Calu3 (cell line): ENCODE measurements at regions not wholly inside any gene's neighbourhood (a gene's known extent, or its start where the extent isn't known, plus 50 kb on each side); places are given as distances from the start of the nearest gene placed in this dataset.

Source experiments
- BruUV-seq: library from RNA; stranded (reverse); fragments of 400-500 nt; replicated peaks from 2 replicates; lab custom pipeline; 2021; lab: Mats Ljungman, UMichigan
- CTCF ChIA-PET: fragments of 300-600 bp; sonication (Branson Sonifier 250); formaldehyde crosslinking; loops from one replicate; lab custom pipeline; 2022; ENCODE audit warnings: antibody characterized with exemption; lab: Charles Lee
- DNase-seq: peaks from one replicate; pipeline ENCODE4 v3.0.0; 2022
- H3K27ac Mint-ChIP-seq: one replicate; pipeline ENCODE4 v1.8.0; 2022; ENCODE audit warnings: mixed read lengths; ENCODE audit not compliant: unreplicated experiment
- H3K27me3 Mint-ChIP-seq: one replicate; pipeline ENCODE4 v1.8.0; 2022; ENCODE audit warnings: mixed read lengths; ENCODE audit not compliant: unreplicated experiment
- H3K36me3 Mint-ChIP-seq: one replicate; pipeline ENCODE4 v1.8.0; 2022; ENCODE audit warnings: mild to moderate bottlenecking, moderate library complexity, mixed read lengths; ENCODE audit not compliant: insufficient read depth, unreplicated experiment
- H3K4me1 Mint-ChIP-seq: one replicate; pipeline ENCODE4 v1.8.0; 2022; ENCODE audit warnings: mild to moderate bottlenecking, low read depth, mixed read lengths; ENCODE audit not compliant: unreplicated experiment
- H3K4me3 Mint-ChIP-seq: one replicate; pipeline ENCODE4 v1.8.0; 2022; ENCODE audit warnings: mild to moderate bottlenecking, low read depth, moderate library complexity, mixed read lengths; ENCODE audit not compliant: unreplicated experiment
- H3K9me3 Mint-ChIP-seq: one replicate; pipeline ENCODE4 v1.8.0; 2022; ENCODE audit warnings: low read depth, mixed read lengths; ENCODE audit not compliant: unreplicated experiment
- intact Hi-C: fragments of 100-400 bp; cut with micrococcal nuclease; formaldehyde crosslinking; loops from one replicate; pipeline ENCODE4 v1.10.0; 2022; ENCODE audit not compliant: unreplicated experiment
- TF ChIP-seq, protein P1 (sequence below): fragments of 200-600 bp; IDR thresholded peaks from one replicate; pipeline ENCODE4 v1.8.0; 2022; ENCODE audit warnings: antibody characterized with exemption; ENCODE audit not compliant: unreplicated experiment

DNA sequence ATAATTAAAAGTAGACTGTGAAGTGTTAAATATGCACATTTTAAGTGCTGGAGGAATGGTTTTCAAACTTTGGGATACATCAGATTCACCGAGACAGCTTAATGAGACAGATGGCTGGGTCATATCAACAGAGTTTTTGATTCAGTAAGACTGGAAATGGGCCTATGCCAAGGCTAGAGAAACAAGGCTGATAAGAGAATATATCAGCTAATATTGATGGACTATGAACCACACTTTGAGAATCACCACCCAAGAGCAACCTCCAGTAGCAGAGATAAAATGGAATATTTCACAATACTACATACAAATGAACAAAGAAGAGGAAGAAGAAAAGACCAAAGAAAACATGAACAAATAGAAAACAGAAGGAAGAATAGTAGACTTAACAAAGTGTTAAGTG is 450.2 kb upstream of the KLHL29 start:
- intact Hi-C loops, result no loop called here
- no peak overlapping the region for H3K27ac Mint-ChIP-seq

DNA sequence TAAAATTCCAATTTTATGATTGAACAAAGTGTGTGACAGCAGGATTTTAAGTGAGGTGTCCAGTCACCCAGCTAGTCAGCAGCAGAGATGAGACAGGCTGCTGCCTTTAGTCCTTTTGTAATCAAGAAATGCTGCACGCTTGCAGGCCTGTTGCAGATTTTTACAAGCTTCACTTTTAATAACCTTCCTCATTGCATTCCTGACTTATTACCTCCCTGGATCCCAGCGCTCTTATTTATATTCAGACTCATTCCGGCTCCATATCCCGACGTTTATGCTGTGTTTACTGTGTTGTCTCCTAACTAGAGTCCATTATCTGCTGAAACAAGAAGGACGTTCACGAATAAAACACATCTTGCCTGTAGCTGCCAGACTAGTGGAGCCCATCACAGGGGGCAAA is 442.5 kb upstream of the KLHL29 start:
- DNase-seq, result no peak
- no peak overlapping the region for H3K4me3 Mint-ChIP-seq
- no peaks in the 10 kb centered on the region for H3K27me3 Mint-ChIP-seq
- no peaks in the 10 kb centered on the region for H3K4me1 Mint-ChIP-seq
- TF ChIP-seq, protein P1, sequence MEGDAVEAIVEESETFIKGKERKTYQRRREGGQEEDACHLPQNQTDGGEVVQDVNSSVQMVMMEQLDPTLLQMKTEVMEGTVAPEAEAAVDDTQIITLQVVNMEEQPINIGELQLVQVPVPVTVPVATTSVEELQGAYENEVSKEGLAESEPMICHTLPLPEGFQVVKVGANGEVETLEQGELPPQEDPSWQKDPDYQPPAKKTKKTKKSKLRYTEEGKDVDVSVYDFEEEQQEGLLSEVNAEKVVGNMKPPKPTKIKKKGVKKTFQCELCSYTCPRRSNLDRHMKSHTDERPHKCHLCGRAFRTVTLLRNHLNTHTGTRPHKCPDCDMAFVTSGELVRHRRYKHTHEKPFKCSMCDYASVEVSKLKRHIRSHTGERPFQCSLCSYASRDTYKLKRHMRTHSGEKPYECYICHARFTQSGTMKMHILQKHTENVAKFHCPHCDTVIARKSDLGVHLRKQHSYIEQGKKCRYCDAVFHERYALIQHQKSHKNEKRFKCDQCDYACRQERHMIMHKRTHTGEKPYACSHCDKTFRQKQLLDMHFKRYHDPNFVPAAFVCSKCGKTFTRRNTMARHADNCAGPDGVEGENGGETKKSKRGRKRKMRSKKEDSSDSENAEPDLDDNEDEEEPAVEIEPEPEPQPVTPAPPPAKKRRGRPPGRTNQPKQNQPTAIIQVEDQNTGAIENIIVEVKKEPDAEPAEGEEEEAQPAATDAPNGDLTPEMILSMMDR, result no peak
- no peak overlapping the region for H3K27ac Mint-ChIP-seq
- BruUV-seq, result no TSS peak
- H3K36me3 Mint-ChIP-seq, result no peaks in the 10 kb centered on the region
- intact Hi-C loops, result no loop called here
- CTCF ChIA-PET, result no interaction called here
- H3K9me3 Mint-ChIP-seq, result no peaks in the 10 kb centered on the region

More for the DNA sequence above, 450.2 kb upstream of the KLHL29 start:
- BruUV-seq, result no TSS peak
- peaks cover 2% of the 10 kb centered on the region for H3K9me3 Mint-ChIP-seq
- DNase-seq, result no peak
- TF ChIP-seq, protein P1, result no peak
- H3K4me3 Mint-ChIP-seq, result no peak overlapping the region
- no peaks in the 10 kb centered on the region for H3K4me1 Mint-ChIP-seq
- no peaks in the 10 kb centered on the region for H3K27me3 Mint-ChIP-seq
- CTCF ChIA-PET, result no interaction called here
- H3K36me3 Mint-ChIP-seq, result no peaks in the 10 kb centered on the region

DNA sequence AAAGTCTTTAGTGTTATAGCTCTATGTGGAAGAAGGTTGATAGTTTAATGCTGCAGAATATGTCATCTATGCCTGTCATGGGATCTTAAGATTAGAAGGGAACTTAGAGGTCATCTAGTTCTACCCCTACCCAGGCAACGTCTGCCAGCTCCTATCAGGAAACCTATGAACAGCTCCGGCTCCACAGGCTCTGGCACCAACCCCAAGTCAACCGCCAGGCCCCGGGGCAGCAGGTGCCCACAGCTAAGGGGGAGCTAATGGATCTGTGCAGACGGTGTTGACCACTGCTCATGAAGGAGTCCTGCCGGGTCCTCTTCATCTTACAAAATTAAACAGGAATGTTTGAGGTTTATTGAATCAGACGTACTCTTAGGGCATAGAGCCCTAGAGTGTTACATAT is 440.8 kb upstream of the KLHL29 start:
- no peak for DNase-seq
- peaks cover 3% of the 10 kb centered on the region for H3K9me3 Mint-ChIP-seq
- TF ChIP-seq, protein P1, result no peak
- H3K27ac Mint-ChIP-seq, result no peak overlapping the region
- no peaks in the 10 kb centered on the region for H3K4me1 Mint-ChIP-seq
- intact Hi-C loops, result no loop called here
- no peaks in the 10 kb centered on the region for H3K27me3 Mint-ChIP-seq
- CTCF ChIA-PET, result no interaction called here
- BruUV-seq, result no TSS peak
- H3K4me3 Mint-ChIP-seq, result no peak overlapping the region
- no peaks in the 10 kb centered on the region for H3K36me3 Mint-ChIP-seq

DNA sequence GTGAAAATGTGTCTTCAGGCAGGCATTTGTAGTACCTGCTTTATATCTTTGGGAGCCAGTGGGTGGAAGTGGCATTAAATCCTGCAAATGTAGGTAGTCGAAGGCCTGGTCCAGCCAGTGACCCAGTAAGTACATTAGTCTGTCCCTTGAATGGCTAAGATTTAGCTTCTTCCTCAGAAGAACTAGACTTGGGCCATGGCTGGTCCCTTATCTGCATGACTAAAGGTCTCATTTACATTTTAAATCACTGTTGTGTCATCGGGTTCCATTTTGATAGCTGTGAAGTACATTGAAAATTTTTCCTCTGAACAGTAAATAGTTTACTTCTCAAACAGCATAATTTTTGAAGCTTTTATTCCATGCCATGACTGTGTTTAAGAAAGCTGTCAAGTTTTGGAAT is 438.4 kb upstream of the KLHL29 start:
- no peaks in the 10 kb centered on the region for H3K27me3 Mint-ChIP-seq
- H3K4me1 Mint-ChIP-seq, result no peaks in the 10 kb centered on the region
- no peak overlapping the region for H3K27ac Mint-ChIP-seq

More for the DNA sequence above, 438.4 kb upstream of the KLHL29 start:
- BruUV-seq, result no TSS peak
- no peak for DNase-seq
- Mint-ChIP-seq H3K36me3 (no peaks in the 10 kb centered on the region), H3K9me3 (peaks cover 3% of the 10 kb centered on the region), H3K4me3 (no peak overlapping the region)
- TF ChIP-seq, protein P1, result no peak
- intact Hi-C loops, result no loop called here
- CTCF ChIA-PET, result no interaction called here
